SH-SY5Y (cell line): ENCODE measurements at regions not wholly inside any gene's neighbourhood (a gene's known extent, or its start where the extent isn't known, plus 50 kb on each side); places are given as distances from the start of the nearest gene placed in this dataset.

Source experiments
- GATA2 ChIP-seq: IDR thresholded peaks from 2 replicates; pipeline ENCODE4 v1.6.1; 2011; ENCODE audit warnings: mild to moderate bottlenecking, low read depth, low read length
- GATA3 ChIP-seq: IDR thresholded peaks from 2 replicates; pipeline ENCODE4 v1.6.1; 2011; ENCODE audit warnings: low read depth, mild to moderate bottlenecking, low read length, moderate library complexity

DNA sequence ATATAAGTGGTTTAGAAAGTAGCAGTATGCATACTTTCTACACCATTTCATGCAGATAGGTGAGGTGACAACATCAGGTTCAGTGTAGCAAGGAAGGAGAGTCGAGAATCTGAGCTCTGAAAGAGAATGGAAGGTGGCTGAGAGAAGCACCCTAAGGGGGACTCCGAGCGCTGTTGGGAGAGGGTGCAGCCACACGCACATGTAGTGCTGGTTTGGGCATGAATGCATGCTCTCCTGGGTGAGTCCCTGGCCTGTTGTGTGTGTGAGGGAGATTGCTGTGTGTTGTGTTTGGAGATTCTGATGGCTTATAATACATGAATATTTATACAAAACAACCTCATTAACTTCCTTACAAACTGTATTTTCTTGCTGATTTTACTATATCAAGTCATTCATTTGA, 180.3 kb upstream of the LRIG3 start:
- TF ChIP-seq GATA2 (no peak), GATA3 (no peak)
